ENCODE measurements at regions not wholly inside any gene's neighbourhood (a gene's known extent, or its start where the extent isn't known, plus 50 kb on each side); places are given as distances from the start of the nearest gene placed in this dataset.

GRCh38 chrX:49773993-49774392 is 55.1 kb upstream of the PAGE4 start:
- DNase-seq, result no peak

GRCh38 chrX:49767236-49767635 is 61.9 kb upstream of the PAGE4 start:
- DNase-seq, result no peak

DNA sequence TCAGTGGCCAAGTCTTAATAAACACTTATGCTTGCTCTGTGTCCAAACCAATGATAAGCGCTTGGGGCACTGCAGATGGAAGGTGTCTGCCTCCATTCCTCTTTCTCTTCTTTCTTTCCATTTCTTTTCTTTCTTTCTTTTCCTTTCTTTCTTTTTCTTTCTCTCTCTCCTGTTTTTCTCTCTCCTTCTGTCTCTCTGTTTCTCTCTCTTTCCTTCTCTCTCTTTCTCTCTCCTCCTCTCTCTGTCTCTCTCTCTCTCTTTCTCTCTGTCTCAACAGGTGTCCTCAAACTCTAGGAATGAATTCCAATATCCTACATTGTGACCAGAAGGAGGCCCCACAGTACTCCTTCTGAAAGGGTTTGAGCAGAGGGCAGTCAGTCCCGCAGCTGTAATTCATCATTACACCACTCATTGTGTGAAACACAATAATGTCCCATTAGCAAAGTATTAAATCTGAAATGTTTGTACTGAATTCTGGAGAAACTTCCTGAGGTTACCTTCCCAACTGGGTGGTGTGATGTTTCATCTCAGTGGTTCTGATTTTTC is 66.5 kb upstream of the PAGE1 start:
- DNase-seq, result no peak

DNA sequence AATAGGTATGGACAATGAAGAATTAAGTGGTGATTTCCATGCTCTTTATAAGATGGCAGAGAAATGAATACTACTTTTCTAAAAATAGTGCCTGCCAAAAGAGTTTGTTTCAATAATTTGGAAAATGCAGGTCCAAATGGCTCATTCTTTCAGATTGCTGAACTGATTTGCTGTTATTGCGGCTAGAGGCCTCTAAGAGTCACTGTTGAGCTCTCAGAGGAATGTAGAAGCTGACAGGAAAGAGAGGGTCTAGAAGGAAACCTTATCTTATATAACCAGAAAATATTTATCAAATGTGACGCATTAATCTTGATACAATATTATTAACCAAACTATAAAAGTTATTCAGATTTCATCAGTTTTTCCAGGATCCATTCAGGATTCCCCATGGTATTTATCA is 65.7 kb upstream of the PAGE1 start:
- DNase-seq, result peak; percentile 30

GRCh38 chrX:49760290-49760890 is 64.6 kb upstream of the PAGE1 start:
- DNase-seq, result no peak

- DNase-seq, result no peak
These were observed 60.9 kb upstream of the PAGE1 start for GRCh38 chrX:49756692-49757091.

GRCh38 chrX:49754233-49754857 is 58.6 kb upstream of the PAGE1 start:
- peak; percentile 53 for DNase-seq

DNA sequence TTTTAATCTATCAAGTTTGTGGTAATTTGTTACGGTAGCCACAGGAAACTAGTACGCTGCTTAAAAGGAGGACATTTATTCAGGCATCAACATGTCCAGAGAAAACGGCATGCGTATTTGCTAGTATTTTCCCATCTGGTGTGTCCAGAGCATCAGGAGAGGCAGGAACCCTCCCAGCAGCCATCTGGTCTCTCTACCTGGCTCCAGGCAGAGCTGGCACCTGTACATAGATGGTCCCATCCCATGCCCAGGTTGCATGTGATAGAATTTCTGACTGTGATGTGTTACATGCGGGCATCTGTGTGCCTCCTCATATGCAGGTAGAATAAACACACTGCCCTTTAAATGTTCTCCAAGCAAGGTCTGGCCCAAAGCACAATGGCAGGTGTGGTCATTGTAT is 57.9 kb upstream of the PAGE1 start:
- no peak for DNase-seq

- no peak for DNase-seq
These were observed 52.6 kb upstream of the PAGE1 start for GRCh38 chrX:49748211-49748956.

- DNase-seq, result no peak
These were observed 50.5 kb upstream of the PAGE1 start for GRCh38 chrX:49746306-49746705.
